Suprapubic skin (tissue), 4 donors: ENCODE measurements at regions not wholly inside any gene's neighbourhood (a gene's known extent, or its start where the extent isn't known, plus 50 kb on each side); places are given as distances from the start of the nearest gene placed in this dataset.

Source experiments
- DNase-seq, 2 donors: peaks; one replicate each; pipeline ENCODE4 v3.0.0-alpha.2; 2019; ENCODE audit warnings: low spot score in 2 of 2
- H3K27ac ChIP-seq: fragments of 200-600 bp; sonication (generic); one replicate; pipeline ENCODE4 v1.5.1; 2019
- H3K27me3 ChIP-seq: fragments of 200-600 bp; sonication (generic); one replicate; pipeline ENCODE4 v1.5.1; 2019
- H3K36me3 ChIP-seq: fragments of 200-600 bp; sonication (generic); one replicate; pipeline ENCODE4 v1.5.1; 2019
- H3K4me1 ChIP-seq: fragments of 200-600 bp; sonication (generic); one replicate; pipeline ENCODE4 v1.5.1; 2019
- H3K4me3 ChIP-seq: fragments of 200-600 bp; sonication (generic); one replicate; pipeline ENCODE4 v1.5.1; 2019; ENCODE audit warnings: mild to moderate bottlenecking
- H3K9me3 ChIP-seq: fragments of 200-600 bp; sonication (generic); one replicate; pipeline ENCODE4 v1.5.1; 2019
- CTCF ChIP-seq, 2 donors: fragments of 200-600 bp in 1 of 2; fragments of 450-650 bp in 1 of 2; sonication (generic) in 1 of 2; IDR thresholded peaks; one replicate each; pipeline ENCODE4 v1.5.1; 2016 to 2019; ENCODE audit warnings: antibody characterized with exemption in 2 of 2, mild to moderate bottlenecking in 1 of 2, moderate library complexity in 1 of 2
- EP300 ChIP-seq: sonication (generic); formaldehyde crosslinking; IDR thresholded peaks from one replicate; pipeline ENCODE4 v1.6.1; 2017; ENCODE audit warnings: antibody characterized with exemption
- POLR2A ChIP-seq, 2 donors: fragments of 450-650 bp; IDR thresholded peaks; one replicate each; pipeline ENCODE4 v1.6.1; 2017; ENCODE audit warnings: antibody characterized with exemption in 2 of 2, mild to moderate bottlenecking in 2 of 2, moderate library complexity in 2 of 2
- POLR2AphosphoS5 ChIP-seq, 3 donors: sonication (generic); formaldehyde crosslinking; IDR thresholded peaks; one replicate each; pipeline ENCODE4 v1.6.1; 2017; ENCODE audit warnings: antibody characterized with exemption in 3 of 3
- WGBS: methylation state at CpG from one replicate; pipeline ENCODE4 v1.1.5; 2018; 5-methylcytosine and 5-hydroxymethylcytosine counted together

GRCh38 chr1:81605023-81605422 is 195.7 kb upstream of the ADGRL2 start:
- H3K4me1 ChIP-seq = no peaks in the 10 kb centered on the region

GRCh38 chr1:81600878-81601622 is 199.7 kb upstream of the ADGRL2 start:
- DNase-seq = no peak
- H3K27me3 ChIP-seq = no peaks in the 10 kb centered on the region
- TF ChIP-seq POLR2A (IDR thresholded peaks at IDR 0.05) (no peak), CTCF (IDR thresholded peaks at IDR 0.05) (no peak), POLR2AphosphoS5 (IDR thresholded peaks at IDR 0.05) (no peak), EP300 (no peak)
- H3K4me3 ChIP-seq = no peak overlapping the region
- H3K36me3 ChIP-seq = no peaks in the 10 kb centered on the region
- WGBS = 58% methylated on average over 3 of the region's 3 CpGs
- no peaks in the 10 kb centered on the region for H3K9me3 ChIP-seq
- H3K4me1 ChIP-seq = no peaks in the 10 kb centered on the region
- no peak overlapping the region for H3K27ac ChIP-seq

More at GRCh38 chr1:81605023-81605422, 195.7 kb upstream of the ADGRL2 start:
- Histone ChIP-seq H3K27ac (no peak overlapping the region), H3K4me3 (no peak overlapping the region), H3K27me3 (no peaks in the 10 kb centered on the region), H3K9me3 (no peaks in the 10 kb centered on the region), H3K36me3 (no peaks in the 10 kb centered on the region)
- DNase-seq = no peak
- TF ChIP-seq CTCF (IDR thresholded peaks at IDR 0.05) (no peak), EP300 (no peak), POLR2AphosphoS5 (IDR thresholded peaks at IDR 0.05) (no peak), POLR2A (IDR thresholded peaks at IDR 0.05) (no peak)

GRCh38 chr1:81600363-81600762 is 200.4 kb upstream of the ADGRL2 start:
- DNase-seq = no peak
- H3K9me3 ChIP-seq = no peaks in the 10 kb centered on the region
- H3K27ac ChIP-seq = no peak overlapping the region
- 88% methylated on average over 1 of the region's 1 CpG for WGBS
- H3K4me1 ChIP-seq = no peaks in the 10 kb centered on the region
- TF ChIP-seq POLR2AphosphoS5 (IDR thresholded peaks at IDR 0.05) (no peak), CTCF (IDR thresholded peaks at IDR 0.05) (no peak), POLR2A (IDR thresholded peaks at IDR 0.05) (no peak), EP300 (no peak)
- no peaks in the 10 kb centered on the region for H3K36me3 ChIP-seq
- no peak overlapping the region for H3K4me3 ChIP-seq
- no peaks in the 10 kb centered on the region for H3K27me3 ChIP-seq

GRCh38 chr1:81598623-81599022 is 202.1 kb upstream of the ADGRL2 start:
- 88% methylated on average over 4 of the region's 4 CpGs for WGBS
- Histone ChIP-seq H3K27ac (no peak overlapping the region), H3K36me3 (no peaks in the 10 kb centered on the region), H3K27me3 (no peaks in the 10 kb centered on the region), H3K9me3 (no peaks in the 10 kb centered on the region), H3K4me3 (no peak overlapping the region), H3K4me1 (no peaks in the 10 kb centered on the region)
- DNase-seq = no peak
- TF ChIP-seq EP300 (no peak), CTCF (IDR thresholded peaks at IDR 0.05) (no peak), POLR2A (IDR thresholded peaks at IDR 0.05) (no peak), POLR2AphosphoS5 (IDR thresholded peaks at IDR 0.05) (no peak)

- no peak overlapping the region for H3K4me3 ChIP-seq
- no peak for DNase-seq
- H3K27ac ChIP-seq = no peak overlapping the region
- no peaks in the 10 kb centered on the region for H3K36me3 ChIP-seq
- H3K4me1 ChIP-seq = no peaks in the 10 kb centered on the region
- no peaks in the 10 kb centered on the region for H3K9me3 ChIP-seq
- H3K27me3 ChIP-seq = no peaks in the 10 kb centered on the region
- WGBS = 88% methylated on average over 3 of the region's 3 CpGs
- TF ChIP-seq CTCF (IDR thresholded peaks at IDR 0.05) (no peak), POLR2AphosphoS5 (IDR thresholded peaks at IDR 0.05) (no peak), POLR2A (IDR thresholded peaks at IDR 0.05) (no peak), EP300 (no peak)
Measured at GRCh38 chr1:81597720-81598426, 202.9 kb upstream of the ADGRL2 start.
